Hepatocyte (in vitro differentiated cells): ENCODE measurements at regions not wholly inside any gene's neighbourhood (a gene's known extent, or its start where the extent isn't known, plus 50 kb on each side); places are given as distances from the start of the nearest gene placed in this dataset.

ENCODE experiments used
- DNase-seq: peaks from one replicate; pipeline ENCODE4 v3.0.0-alpha.2; 2016; ENCODE audit warnings: low spot score
- H2AFZ ChIP-seq: fragments of 200-600 bp; sonication (generic); 2 replicates; pipeline ENCODE4 v1.6.0; 2016; ENCODE audit warnings: antibody characterized with exemption, mild to moderate bottlenecking
- H3K27ac ChIP-seq: fragments of 200-600 bp; sonication (generic); 2 replicates; pipeline ENCODE4 v1.5.1; 2016; ENCODE audit warnings: mild to moderate bottlenecking
- H3K27me3 ChIP-seq: fragments of 200-600 bp; sonication (generic); 2 replicates; pipeline ENCODE4 v1.6.1; 2016
- H3K36me3 ChIP-seq: fragments of 200-600 bp; sonication (generic); replicated peaks from 2 replicates; pipeline ENCODE4 v1.5.1; 2016; ENCODE audit warnings: low read depth; ENCODE audit not compliant: insufficient read depth
- H3K4me1 ChIP-seq: fragments of 200-600 bp; sonication (generic); 2 replicates; pipeline ENCODE4 v1.5.1; 2016; ENCODE audit warnings: mild to moderate bottlenecking, moderate library complexity; ENCODE audit not compliant: insufficient read depth
- H3K4me2 ChIP-seq: fragments of 200-600 bp; sonication (generic); 2 replicates; pipeline ENCODE4 v1.6.0; 2016
- H3K4me3 ChIP-seq: fragments of 200-600 bp; sonication (generic); 2 replicates; pipeline ENCODE4 v1.5.1; 2016; ENCODE audit warnings: mild to moderate bottlenecking
- H3K79me2 ChIP-seq: fragments of 200-600 bp; sonication (generic); 2 replicates; pipeline ENCODE4 v1.6.0; 2017; ENCODE audit warnings: mild to moderate bottlenecking
- H3K9me2 ChIP-seq: fragments of 200-600 bp; sonication (generic); replicated peaks from 2 replicates; pipeline ENCODE4 v1.6.0; 2017; ENCODE audit warnings: mild to moderate bottlenecking; ENCODE audit not compliant: insufficient read depth
- H3K9me3 ChIP-seq: fragments of 200-600 bp; sonication (generic); 2 replicates; pipeline ENCODE4 v1.5.1; 2016; ENCODE audit warnings: low read depth, mild to moderate bottlenecking
- H4K20me1 ChIP-seq: fragments of 200-600 bp; sonication (generic); 2 replicates; pipeline ENCODE4 v1.6.0; 2016; ENCODE audit warnings: mild to moderate bottlenecking; ENCODE audit not compliant: insufficient read depth, poor library complexity, severe bottlenecking
- CTCF ChIP-seq: fragments of 200-600 bp; sonication (generic); IDR thresholded peaks from 2 replicates; pipeline ENCODE4 v1.5.1; 2016; ENCODE audit warnings: antibody characterized with exemption, mild to moderate bottlenecking; ENCODE audit not compliant: poor library complexity
- EZH2 ChIP-seq: fragments of 200-600 bp; sonication (generic); IDR thresholded peaks from 2 replicates; pipeline ENCODE4 v1.6.1; 2016; ENCODE audit warnings: antibody characterized with exemption, mild to moderate bottlenecking, borderline replicate concordance
- EZH2phosphoT487 ChIP-seq: fragments of 200-600 bp; sonication (generic); IDR thresholded peaks from one replicate; pipeline ENCODE4 v1.6.1; 2018; ENCODE audit warnings: antibody characterized with exemption, mild to moderate bottlenecking, low read depth, moderate library complexity; ENCODE audit not compliant: unreplicated experiment, severe bottlenecking
- WGBS: methylation state at CpG from one replicate; pipeline ENCODE4 v1.1.6; 2016; ENCODE audit warnings: low lambda C conversion rate; ENCODE audit errors: missing lambda C conversion rate; 5-methylcytosine and 5-hydroxymethylcytosine counted together

- Histone ChIP-seq H3K9me2 (no peaks in the 10 kb centered on the region), H3K4me1 (no peaks in the 10 kb centered on the region), H3K36me3 (no peaks in the 10 kb centered on the region), H3K27ac (no peak overlapping the region), H3K4me2 (no peak overlapping the region), H2AFZ (no peak overlapping the region), H3K4me3 (no peak overlapping the region), H3K79me2 (no peaks in the 10 kb centered on the region), H4K20me1 (no peaks in the 10 kb centered on the region), H3K27me3 (no peaks in the 10 kb centered on the region), H3K9me3 (no peaks in the 10 kb centered on the region)
- TF ChIP-seq EZH2 (no peak), EZH2phosphoT487 (no peak), CTCF (no peak)
- WGBS, result 87% methylated on average over 3 of the region's 3 CpGs
- no peak for DNase-seq
These were observed 263.7 kb upstream of the CADM1 start for GRCh38 chr11:115767883-115768282.

- no peaks in the 10 kb centered on the region for H3K4me1 ChIP-seq
- H3K9me2 ChIP-seq, result no peaks in the 10 kb centered on the region
- no peak overlapping the region for H3K27ac ChIP-seq
- H3K4me3 ChIP-seq, result no peak overlapping the region
- no peaks in the 10 kb centered on the region for H3K36me3 ChIP-seq
- H3K27me3 ChIP-seq, result peaks cover 2% of the 10 kb centered on the region
- DNase-seq, result no peak
- no peak overlapping the region for H3K4me2 ChIP-seq
- 88% methylated on average over 10 of the region's 10 CpGs for WGBS
- H2AFZ ChIP-seq, result no peak overlapping the region
- no peaks in the 10 kb centered on the region for H3K9me3 ChIP-seq
- TF ChIP-seq EZH2, result no peak
- TF ChIP-seq EZH2phosphoT487, result no peak
- TF ChIP-seq CTCF, result no peak
- H3K79me2 ChIP-seq, result no peaks in the 10 kb centered on the region
- no peaks in the 10 kb centered on the region for H4K20me1 ChIP-seq
These were observed 263.0 kb upstream of the CADM1 start for GRCh38 chr11:115767047-115767802.

GRCh38 chr11:115766561-115766960 lies 262.3 kb upstream of the CADM1 start:
- Histone ChIP-seq H2AFZ (no peak overlapping the region), H3K27ac (no peak overlapping the region), H3K9me3 (no peaks in the 10 kb centered on the region), H3K4me1 (no peaks in the 10 kb centered on the region), H3K9me2 (no peaks in the 10 kb centered on the region), H4K20me1 (no peaks in the 10 kb centered on the region), H3K4me3 (no peak overlapping the region), H3K4me2 (no peak overlapping the region), H3K36me3 (no peaks in the 10 kb centered on the region), H3K79me2 (no peaks in the 10 kb centered on the region), H3K27me3 (peaks cover 9% of the 10 kb centered on the region)
- DNase-seq, result no peak
- TF ChIP-seq EZH2phosphoT487 (no peak), CTCF (no peak), EZH2 (no peak)
- 76% methylated on average over 4 of the region's 4 CpGs for WGBS
